WERI-Rb-1 (cell line): ENCODE measurements at regions not wholly inside any gene's neighbourhood (a gene's known extent, or its start where the extent isn't known, plus 50 kb on each side); places are given as distances from the start of the nearest gene placed in this dataset.
"Not testable (repeated sequence)": the region's sequence is repeated elsewhere in the genome, so short reads cannot be mapped to it uniquely, and the experiment has no call there.

Experiments
- DNase-seq: peaks from one replicate; pipeline ENCODE4 v3.0.0-alpha.2; 2020
- H3K27ac ChIP-seq: fragments of 250-450 bp; sonication (Bioruptor Pico); 2 replicates; pipeline ENCODE4 v1.5.1; 2020; ENCODE audit warnings: mild to moderate bottlenecking, moderate library complexity
- H3K27me3 ChIP-seq: fragments of 250-450 bp; sonication (Bioruptor Pico); 2 replicates; pipeline ENCODE4 v1.5.1; 2021; ENCODE audit warnings: mild to moderate bottlenecking, low read depth, moderate library complexity; ENCODE audit not compliant: insufficient read depth, severe bottlenecking
- H3K36me3 ChIP-seq: fragments of 250-450 bp; sonication (Bioruptor Pico); 2 replicates; pipeline ENCODE4 v1.5.1; 2020; ENCODE audit warnings: mild to moderate bottlenecking, moderate library complexity
- H3K4me3 ChIP-seq: 2 replicates; pipeline ENCODE4 v1.5.1; 2011; ENCODE audit warnings: low read depth, mild to moderate bottlenecking, control low read depth, low read length
- H3K9me3 ChIP-seq: fragments of 250-450 bp; sonication (Bioruptor Pico); 2 replicates; pipeline ENCODE4 v1.5.1; 2021; ENCODE audit warnings: mild to moderate bottlenecking, moderate library complexity; ENCODE audit not compliant: severe bottlenecking

DNA sequence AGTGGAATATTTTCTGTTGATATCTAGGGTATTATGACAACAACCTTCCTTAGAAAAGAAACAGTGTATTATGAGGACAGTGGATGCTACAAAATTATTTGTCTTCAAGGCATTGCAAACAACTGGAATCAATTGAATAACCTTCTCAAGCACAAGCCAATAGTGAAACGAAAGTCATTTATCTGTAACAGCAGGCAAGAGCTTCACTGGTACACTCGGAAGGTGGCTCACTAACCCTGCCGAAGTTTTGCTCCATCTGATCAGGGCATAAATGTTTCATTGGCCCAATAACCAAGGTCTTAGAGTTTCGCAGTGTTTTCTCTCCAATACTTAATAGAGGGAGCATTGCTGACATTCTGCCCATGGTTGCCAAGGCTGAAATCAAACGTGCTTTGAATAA is 5278.7 kb upstream of the TPTE start:
- not testable (repeated sequence) for H3K9me3 ChIP-seq, H3K36me3 ChIP-seq, H3K27ac ChIP-seq, H3K4me3 ChIP-seq, DNase-seq
- peaks cover 22% of the 10 kb centered on the region for H3K27me3 ChIP-seq

DNA sequence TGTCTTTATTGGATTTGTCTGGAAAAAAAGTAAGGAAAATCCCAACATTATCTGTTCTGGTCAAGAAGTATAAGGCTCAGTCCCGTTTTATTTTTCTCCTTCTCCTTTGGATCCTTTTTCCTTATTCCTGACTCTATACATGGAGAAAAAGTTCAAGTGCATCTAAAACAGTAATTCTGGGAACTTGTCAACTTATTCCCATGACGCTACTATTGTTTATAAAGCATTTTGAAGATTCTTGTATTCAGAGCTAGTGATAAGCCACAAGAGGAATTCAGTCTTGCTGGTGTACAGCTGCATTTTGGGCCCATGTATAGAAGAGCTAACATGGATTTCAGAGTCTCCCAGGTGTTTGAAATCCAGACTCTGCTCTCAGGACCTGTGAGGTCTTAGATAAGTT is 5278.1 kb upstream of the TPTE start:
- not testable (repeated sequence) for DNase-seq, H3K9me3 ChIP-seq
- peaks cover 22% of the 10 kb centered on the region for H3K27me3 ChIP-seq

DNA sequence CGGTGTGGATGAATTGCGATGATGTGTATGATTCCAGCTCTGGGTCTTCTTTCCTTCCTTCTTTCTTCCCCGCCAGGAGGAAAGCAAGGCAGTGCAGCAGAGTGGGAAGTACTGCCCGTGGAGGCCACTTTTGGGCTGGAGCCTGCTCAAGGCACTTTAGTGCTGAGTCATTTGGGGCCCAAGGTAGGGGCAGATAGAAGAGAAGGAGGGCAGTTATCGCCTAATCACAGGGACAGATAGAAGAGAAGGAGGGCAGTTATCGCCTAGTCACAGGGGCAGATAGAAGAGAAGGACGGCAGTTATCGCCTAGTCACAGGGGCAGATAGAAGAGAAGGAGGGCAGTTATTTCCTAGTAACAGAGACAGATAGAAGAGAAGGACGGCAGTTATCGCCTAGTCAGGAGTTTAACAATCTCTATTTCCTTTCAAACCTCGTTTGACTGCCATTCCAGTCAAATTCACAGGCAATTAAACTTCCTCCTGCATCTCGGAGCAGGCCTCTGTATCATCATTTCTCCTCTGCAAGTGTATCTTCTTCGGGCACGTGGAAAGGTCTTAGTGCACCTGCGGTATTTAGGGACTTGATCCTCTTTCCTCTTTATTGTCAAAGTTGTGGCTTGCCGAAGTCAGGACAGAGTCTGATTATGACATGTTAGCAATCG is 5277.5 kb upstream of the TPTE start:
- not testable (repeated sequence) for DNase-seq, H3K27ac ChIP-seq, H3K9me3 ChIP-seq, H3K4me3 ChIP-seq, H3K36me3 ChIP-seq
- peaks cover 22% of the 10 kb centered on the region for H3K27me3 ChIP-seq

More for the DNA sequence above, 5278.1 kb upstream of the TPTE start:
- not testable (repeated sequence) for H3K36me3 ChIP-seq, H3K4me3 ChIP-seq, H3K27ac ChIP-seq

DNA sequence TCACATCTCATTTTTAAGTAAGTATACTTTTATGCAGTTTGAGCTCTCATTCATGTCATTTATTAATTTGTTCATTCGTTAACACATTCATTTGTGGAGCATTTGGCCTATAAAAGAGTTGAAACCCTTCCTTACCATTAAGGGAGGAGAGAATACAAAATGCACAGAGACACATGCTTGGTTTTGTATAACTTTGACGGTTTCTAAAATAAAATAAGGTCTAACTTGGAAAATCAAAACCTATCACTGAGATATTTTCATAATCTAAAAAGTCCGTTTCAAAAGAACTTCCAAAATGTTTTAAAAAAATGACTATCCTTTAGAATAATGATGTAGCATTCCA is 5277.0 kb upstream of the TPTE start:
- not testable (repeated sequence) for H3K4me3 ChIP-seq
- H3K27me3 ChIP-seq = peaks cover 22% of the 10 kb centered on the region

DNA sequence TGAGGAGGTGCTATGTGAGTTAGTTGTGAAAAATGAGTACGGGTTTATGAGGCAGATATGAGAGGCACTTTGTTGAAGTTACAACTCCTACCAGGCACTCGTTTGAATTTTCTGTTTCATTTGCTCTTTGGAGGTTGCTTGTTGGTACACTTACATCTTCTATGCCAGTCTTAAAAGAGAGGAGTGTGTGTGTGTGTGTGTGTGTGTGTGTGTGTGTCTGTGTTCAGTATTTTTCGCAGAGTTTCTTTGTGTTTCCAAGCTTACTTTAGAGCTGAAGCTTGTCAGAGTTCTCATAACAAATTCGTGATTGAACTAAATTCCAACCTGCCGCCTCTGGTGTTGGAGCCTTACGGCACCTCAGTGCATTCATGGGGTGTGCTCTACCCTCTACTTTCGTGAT is 5276.4 kb upstream of the TPTE start:
- peaks cover 17% of the 10 kb centered on the region for H3K27me3 ChIP-seq
- not testable (repeated sequence) for H3K4me3 ChIP-seq, DNase-seq, H3K27ac ChIP-seq, H3K36me3 ChIP-seq, H3K9me3 ChIP-seq

More for the DNA sequence above, 5277.0 kb upstream of the TPTE start:
- not testable (repeated sequence) for H3K36me3 ChIP-seq, DNase-seq, H3K9me3 ChIP-seq, H3K27ac ChIP-seq

DNA sequence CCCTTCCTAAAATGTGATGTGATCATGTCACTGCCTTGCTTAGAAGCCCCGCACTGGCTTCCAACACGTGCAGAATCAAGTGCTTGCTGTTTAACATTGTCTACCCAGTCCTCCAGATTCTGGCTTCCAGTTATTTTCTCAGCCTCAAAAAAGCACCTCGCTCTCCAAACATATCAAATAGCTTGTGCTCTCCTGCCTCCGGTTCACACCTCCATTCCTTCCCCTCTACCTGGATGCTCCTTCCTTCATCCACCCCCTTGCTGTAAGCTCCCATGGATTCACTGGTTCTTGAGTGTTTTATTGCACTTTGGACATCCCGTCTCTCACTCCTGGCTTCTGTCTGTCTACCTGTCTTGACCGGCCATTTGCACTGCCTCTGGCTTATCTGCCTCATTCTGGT is 5275.0 kb upstream of the TPTE start:
- peaks cover 17% of the 10 kb centered on the region for H3K27me3 ChIP-seq
- DNase-seq, H3K27ac ChIP-seq, H3K4me3 ChIP-seq, H3K36me3 ChIP-seq: not testable (repeated sequence)
- peaks cover 12% of the 10 kb centered on the region for H3K9me3 ChIP-seq

DNA sequence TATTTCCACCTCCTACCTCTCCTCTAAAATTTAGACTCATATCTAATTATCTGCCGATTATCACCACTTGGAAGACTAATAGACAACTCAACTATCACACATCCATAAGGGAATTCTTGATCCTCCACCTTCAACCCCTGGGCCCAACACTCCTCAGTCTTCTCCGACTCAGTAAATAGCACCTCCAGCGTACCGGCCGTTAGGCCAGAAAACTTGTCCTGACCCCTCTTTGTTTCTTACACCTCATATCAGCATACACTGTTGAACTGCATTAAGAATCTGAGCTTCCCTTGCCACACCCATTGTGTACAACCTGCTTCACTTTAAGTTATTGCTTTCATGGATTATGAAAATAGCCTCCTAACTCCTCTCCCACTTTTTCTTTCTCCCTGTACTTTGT is 5274.0 kb upstream of the TPTE start:
- H3K9me3 ChIP-seq = peaks cover 15% of the 10 kb centered on the region
- H3K36me3 ChIP-seq, H3K27ac ChIP-seq, DNase-seq, H3K4me3 ChIP-seq: not testable (repeated sequence)
- H3K27me3 ChIP-seq = peaks cover 15% of the 10 kb centered on the region

DNA sequence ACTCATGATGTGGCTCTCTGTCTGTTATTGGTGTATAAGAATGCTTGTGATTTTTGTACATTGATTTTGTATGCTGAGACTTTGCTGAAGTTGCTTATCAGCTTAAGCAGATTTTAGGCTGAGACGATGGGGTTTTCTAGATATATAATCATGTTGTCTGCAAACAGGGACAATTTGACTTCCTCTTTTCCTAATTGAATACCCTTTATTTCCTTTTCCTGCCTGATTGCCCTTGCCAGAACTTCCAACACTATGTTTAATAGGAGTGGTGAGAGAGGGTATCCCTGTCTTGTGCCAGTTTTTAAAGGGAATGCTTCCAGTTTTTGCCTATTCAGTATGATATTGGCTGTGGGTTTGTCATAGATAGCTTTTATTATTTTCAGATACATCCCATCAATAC is 5271.3 kb upstream of the TPTE start:
- H3K4me3 ChIP-seq = not testable (repeated sequence)
- H3K9me3 ChIP-seq = peaks cover 15% of the 10 kb centered on the region

DNA sequence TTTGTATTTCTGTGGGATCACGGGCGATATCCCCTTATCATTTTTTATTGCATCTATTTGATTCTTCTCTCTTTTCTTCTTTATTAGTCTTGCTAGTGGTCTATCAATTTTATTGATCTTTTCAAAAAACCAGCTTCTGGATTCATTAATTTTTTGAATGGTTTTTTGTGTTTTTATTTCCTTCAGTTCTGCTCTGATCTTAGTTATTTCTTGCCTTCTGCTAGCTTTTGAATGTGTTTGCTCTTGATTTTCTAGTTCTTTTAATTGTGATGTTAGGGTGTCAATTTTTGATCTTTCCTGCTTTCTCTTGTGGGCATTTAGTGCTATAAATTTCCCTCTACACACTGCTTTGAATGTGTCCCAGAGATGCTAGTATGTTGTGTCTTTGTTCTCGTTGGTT is 5270.2 kb upstream of the TPTE start:
- H3K27ac ChIP-seq, H3K4me3 ChIP-seq, H3K36me3 ChIP-seq, H3K27me3 ChIP-seq, DNase-seq: not testable (repeated sequence)
- peaks cover 15% of the 10 kb centered on the region for H3K9me3 ChIP-seq

More for the DNA sequence above, 5271.3 kb upstream of the TPTE start:
- not testable (repeated sequence) for H3K36me3 ChIP-seq, H3K27ac ChIP-seq, H3K27me3 ChIP-seq, DNase-seq

DNA sequence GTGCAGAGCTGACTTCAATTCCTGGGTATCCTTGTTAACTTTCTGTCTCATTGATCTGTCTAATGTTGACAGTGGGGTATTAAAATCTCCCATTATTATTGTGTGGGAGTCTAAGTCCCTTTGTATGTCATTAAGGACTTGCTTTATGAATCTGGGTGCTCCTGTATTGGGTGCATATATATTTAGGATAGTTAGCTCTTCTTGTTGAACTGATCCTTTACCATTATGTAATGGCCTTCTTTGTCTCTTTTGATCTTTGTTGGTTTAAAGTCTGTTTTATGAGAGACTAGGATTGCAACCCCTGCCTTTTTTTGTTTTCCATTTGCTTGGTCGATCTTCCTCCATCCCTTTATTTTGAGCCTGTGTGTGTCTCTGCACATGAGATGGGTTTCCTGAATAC is 5269.5 kb upstream of the TPTE start:
- H3K27ac ChIP-seq, DNase-seq, H3K4me3 ChIP-seq, H3K36me3 ChIP-seq, H3K27me3 ChIP-seq: not testable (repeated sequence)
- H3K9me3 ChIP-seq = peaks cover 15% of the 10 kb centered on the region
